ENCODE measurements at regions not wholly inside any gene's neighbourhood (a gene's known extent, or its start where the extent isn't known, plus 50 kb on each side); places are given as distances from the start of the nearest gene placed in this dataset.

- TF ChIP-seq POLR2A (IDR thresholded peaks at IDR 0.05) (no peak), CTCF (IDR thresholded peaks at IDR 0.05) (no peak), POLR2AphosphoS5 (IDR thresholded peaks at IDR 0.05) (no peak)
Observed at GRCh38 chr16:52073024-52073423, 473.9 kb downstream of the TOX3 start.

All from transverse colon (tissue), 4 donors.